Lung (tissue), 11 donors: ENCODE measurements at regions not wholly inside any gene's neighbourhood (a gene's known extent, or its start where the extent isn't known, plus 50 kb on each side); places are given as distances from the start of the nearest gene placed in this dataset.

Source experiments
- ATAC-seq: fragments of 200-7000 bp; cut with Tn5 transposase; one replicate; pipeline ENCODE4 v1.9.1; 2020; ENCODE audit warnings: moderate number of reproducible peaks; ENCODE audit not compliant: insufficient read depth, low FRiP score
- DNase-seq, 3 donors: peaks; one replicate each; pipeline ENCODE4 v3.0.0-alpha.2; 2013 to 2017
- H3K27ac ChIP-seq, 2 donors: one replicate each; pipeline ENCODE4 v1.5.1; 2013; ENCODE audit warnings: mild to moderate bottlenecking in 2 of 2, moderate library complexity in 2 of 2, control low read depth in 1 of 2, inconsistent platforms in 1 of 2, low read depth in 1 of 2, low read length in 1 of 2
- H3K27me3 ChIP-seq, 3 donors: one replicate each; pipeline ENCODE4 v1.5.1; 2013; ENCODE audit warnings: low read length in 2 of 3; ENCODE audit not compliant: control insufficient read depth in 3 of 3, insufficient read depth in 3 of 3
- H3K36me3 ChIP-seq, 4 donors: one replicate each; pipeline ENCODE4 v1.5.1; 2013; ENCODE audit warnings: low read length in 4 of 4, mild to moderate bottlenecking in 1 of 4, moderate library complexity in 1 of 4; ENCODE audit not compliant: control insufficient read depth in 4 of 4, insufficient read depth in 4 of 4
- H3K4me1 ChIP-seq, 5 donors: one replicate each; pipeline ENCODE4 v1.5.1; 2013; ENCODE audit warnings: low read length in 5 of 5, mild to moderate bottlenecking in 2 of 5, moderate library complexity in 1 of 5; ENCODE audit not compliant: control insufficient read depth in 5 of 5, insufficient read depth in 5 of 5
- H3K4me3 ChIP-seq: one replicate; pipeline ENCODE4 v1.5.1; 2013; ENCODE audit warnings: mild to moderate bottlenecking, control low read depth, moderate library complexity
- H3K9ac ChIP-seq, 2 donors: one replicate each; pipeline ENCODE4 v1.5.1; 2013; ENCODE audit warnings: low read length in 2 of 2, control low read depth in 1 of 2; ENCODE audit not compliant: insufficient read depth in 1 of 2
- H3K9me3 ChIP-seq, 4 donors: one replicate each; pipeline ENCODE4 v1.5.1; 2013; ENCODE audit warnings: low read length in 3 of 4, mild to moderate bottlenecking in 1 of 4, moderate library complexity in 1 of 4; ENCODE audit not compliant: control insufficient read depth in 4 of 4, insufficient read depth in 3 of 4
- CTCF ChIP-seq: IDR thresholded peaks from 2 replicates; pipeline ENCODE4 v1.5.1; 2012; ENCODE audit warnings: mild to moderate bottlenecking; ENCODE audit errors: control extremely low read depth, extremely low read depth
- WGBS, 2 donors: extraction: QIAGEN DNeasy Blood & Tissue Kit; methylation state at CpG; one replicate each; pipeline ENCODE4 v1.1.7; 2013; 5-methylcytosine and 5-hydroxymethylcytosine counted together
- donor health status: control.
- donor health status: control.
- donor health status: Bipolar disorder and iron deficiency.
- donor health status: healthy.
- donor health status: DM: yes; HTN: yes; CAD: no.

- no peak for DNase-seq
- no peaks in the 10 kb centered on the region for H3K36me3 ChIP-seq
- 96 to 97% methylated on average over 10 of the region's 10 CpGs for WGBS, 2 donors
- H3K9ac ChIP-seq = no peak overlapping the region
- H3K9me3 ChIP-seq = no peaks in the 10 kb centered on the region
- no peak overlapping the region for H3K27ac ChIP-seq
- H3K27me3 ChIP-seq = no peaks in the 10 kb centered on the region
- H3K4me1 ChIP-seq = peaks cover 0 to 10% (median 3%) of the 10 kb centered on the region in 5 donors
- no peak overlapping the region for H3K4me3 ChIP-seq
- no peak for ATAC-seq
- TF ChIP-seq CTCF = no peak
Measured at GRCh38 chr18:62442391-62442790, 80.4 kb upstream of the ZCCHC2 start.

- DNase-seq = no peak
- no peaks in the 10 kb centered on the region for H3K36me3 ChIP-seq
- H3K4me1 ChIP-seq = no peaks in the 10 kb centered on the region
- H3K27me3 ChIP-seq = no peaks in the 10 kb centered on the region
- TF ChIP-seq CTCF = no peak
- H3K27ac ChIP-seq = no peak overlapping the region
- H3K9me3 ChIP-seq = no peaks in the 10 kb centered on the region
- ATAC-seq = no peak
- no peak overlapping the region for H3K4me3 ChIP-seq
- H3K9ac ChIP-seq = no peak overlapping the region
- WGBS, 2 donors = 79 to 85% methylated on average over 4 of the region's 4 CpGs
Measured at GRCh38 chr18:62445386-62445917, 77.4 kb upstream of the ZCCHC2 start.

DNA sequence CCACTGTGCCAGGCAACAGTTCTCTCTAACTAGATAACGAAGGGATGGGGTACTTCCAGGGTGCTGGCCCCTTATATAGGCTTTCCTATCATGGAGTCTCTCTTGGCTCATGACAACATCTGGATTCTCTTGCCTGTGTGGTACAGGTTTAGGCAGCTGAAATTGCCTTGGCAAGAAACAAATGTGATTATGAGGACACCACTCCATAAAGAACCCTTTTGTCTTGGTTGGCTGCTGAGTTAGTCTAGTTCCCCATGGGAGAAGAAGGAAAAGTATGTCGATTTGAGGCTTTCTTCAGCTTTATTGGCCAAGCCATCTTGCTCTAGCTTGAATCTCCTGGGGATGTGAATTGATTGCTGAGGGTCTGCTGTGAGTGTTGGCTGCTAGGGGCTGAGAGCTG lies 76.3 kb upstream of the ZCCHC2 start:
- Histone ChIP-seq H3K36me3 (no peaks in the 10 kb centered on the region), H3K27ac (no peak overlapping the region), H3K9ac (no peak overlapping the region), H3K9me3 (no peaks in the 10 kb centered on the region), H3K27me3 (no peaks in the 10 kb centered on the region), H3K4me3 (no peak overlapping the region), H3K4me1 (peaks cover 0 to 6% (median 0%) of the 10 kb centered on the region in 5 donors)
- ATAC-seq (no peak), DNase-seq (no peak)
- no peak for TF ChIP-seq CTCF
- WGBS, 2 donors = 92 to 94% methylated on average over 2 of the region's 2 CpGs

- TF ChIP-seq CTCF = no peak
- Histone ChIP-seq H3K9ac (no peak overlapping the region), H3K4me3 (no peak overlapping the region), H3K27me3 (no peaks in the 10 kb centered on the region), H3K27ac (no peak overlapping the region), H3K9me3 (no peaks in the 10 kb centered on the region), H3K36me3 (no peaks in the 10 kb centered on the region), H3K4me1 (peaks cover 0 to 6% (median 0%) of the 10 kb centered on the region in 5 donors)
- 83% methylated on average over 2 of the region's 2 CpGs for WGBS, 2 donors
- DNase-seq (no peak), ATAC-seq (no peak)
Measured at GRCh38 chr18:62447652-62448051, 75.2 kb upstream of the ZCCHC2 start.
